ENCODE measurements at regions not wholly inside any gene's neighbourhood (a gene's known extent, or its start where the extent isn't known, plus 50 kb on each side); places are given as distances from the start of the nearest gene placed in this dataset.

GRCh38 chr3:182233405-182233804 lies 521.7 kb downstream of the SOX2 start:
- FAIRE-seq, result no peak

DNA sequence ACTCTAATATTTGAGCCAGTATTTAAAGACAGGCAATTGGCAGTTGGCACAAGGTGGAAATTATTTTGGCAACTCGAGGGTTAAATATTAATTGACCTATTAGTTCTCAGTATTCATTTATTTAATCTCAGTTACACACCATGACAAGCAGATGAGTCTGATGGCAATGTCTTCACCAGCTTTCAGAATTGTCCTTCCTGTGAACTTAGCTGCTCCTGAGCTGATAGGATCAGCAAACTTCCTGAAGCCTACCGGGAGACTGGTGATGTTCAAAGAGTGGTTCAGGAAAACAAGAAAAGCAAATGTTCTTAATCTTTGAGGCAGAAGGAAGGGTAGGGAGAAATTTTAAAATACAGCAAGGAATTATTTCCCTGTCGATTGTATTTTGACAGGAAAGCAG lies 522.2 kb downstream of the SOX2 start:
- no peak for FAIRE-seq

DNA sequence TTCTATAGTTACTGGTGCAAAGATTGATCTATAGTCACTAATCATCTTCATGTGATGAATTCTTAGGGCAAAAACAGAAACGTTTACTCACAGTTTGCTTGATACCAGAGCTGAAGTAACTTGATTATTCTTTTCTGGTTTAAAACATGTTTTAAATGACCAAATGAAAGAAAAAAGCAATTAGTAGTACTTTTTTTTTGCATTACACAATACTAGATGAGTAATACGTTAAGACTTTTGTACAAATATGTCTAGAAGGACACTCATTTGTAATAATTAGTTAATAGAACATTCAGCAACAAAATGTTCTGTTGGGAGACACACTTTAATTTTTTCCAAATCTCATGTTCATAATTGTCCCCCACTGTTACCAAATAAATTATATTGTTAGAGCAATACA lies 523.2 kb downstream of the SOX2 start:
- no peak for FAIRE-seq

- no peak for FAIRE-seq
Measured at GRCh38 chr3:182235504-182235903, 523.8 kb downstream of the SOX2 start.

- FAIRE-seq, result no peak
Measured at GRCh38 chr3:182238126-182238525, 526.4 kb downstream of the SOX2 start.

GRCh38 chr3:182239316-182239715 lies 527.6 kb downstream of the SOX2 start:
- no peak for FAIRE-seq

DNA sequence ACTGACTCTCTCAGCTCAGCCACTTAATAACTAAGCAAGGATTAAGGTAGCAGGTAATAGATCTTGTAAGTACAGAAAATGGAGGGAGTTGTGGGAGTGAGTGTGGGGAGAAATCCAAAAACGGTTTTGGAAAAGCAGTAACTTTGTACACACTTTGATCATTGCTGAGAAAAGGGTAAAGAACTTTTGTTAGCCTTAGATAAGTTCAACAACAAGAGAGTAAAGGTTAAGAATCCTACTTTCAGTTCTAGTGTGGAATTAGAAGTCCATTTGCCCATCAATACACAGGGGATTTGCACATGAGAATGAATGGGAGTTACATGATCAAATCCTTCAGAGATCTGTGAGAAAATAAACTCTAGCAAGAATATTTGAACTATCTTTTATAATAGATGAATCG lies 528.7 kb downstream of the SOX2 start:
- no peak for FAIRE-seq

- FAIRE-seq, result no peak
Measured at GRCh38 chr3:182241196-182241765, 529.6 kb downstream of the SOX2 start.

GRCh38 chr3:182241766-182242488 lies 530.2 kb downstream of the SOX2 start:
- peak; percentile 45 for FAIRE-seq

GRCh38 chr3:182242489-182242942 lies 530.8 kb downstream of the SOX2 start:
- no peak for FAIRE-seq

DNA sequence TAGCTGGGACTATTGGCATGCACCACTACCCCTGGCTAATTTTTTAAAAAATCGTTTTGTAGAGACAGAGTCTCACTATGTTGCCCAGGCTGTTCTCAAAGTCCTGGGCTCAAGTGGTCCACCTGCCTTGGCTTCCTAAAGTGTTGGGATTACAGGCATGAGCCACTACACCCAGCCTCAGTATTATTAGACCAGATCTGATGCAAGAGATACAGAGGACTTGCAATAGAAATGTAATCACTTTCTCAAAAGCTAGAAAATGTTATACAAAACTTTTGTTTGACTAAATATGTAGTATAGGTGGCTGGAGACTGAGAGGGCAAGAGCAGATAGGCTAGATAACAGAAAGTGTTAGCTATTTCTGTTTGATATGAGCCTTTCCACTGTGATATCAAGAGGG lies 531.9 kb downstream of the SOX2 start:
- no peak for FAIRE-seq

GRCh38 chr3:182244222-182244971 lies 532.7 kb downstream of the SOX2 start:
- FAIRE-seq, result no peak

DNA sequence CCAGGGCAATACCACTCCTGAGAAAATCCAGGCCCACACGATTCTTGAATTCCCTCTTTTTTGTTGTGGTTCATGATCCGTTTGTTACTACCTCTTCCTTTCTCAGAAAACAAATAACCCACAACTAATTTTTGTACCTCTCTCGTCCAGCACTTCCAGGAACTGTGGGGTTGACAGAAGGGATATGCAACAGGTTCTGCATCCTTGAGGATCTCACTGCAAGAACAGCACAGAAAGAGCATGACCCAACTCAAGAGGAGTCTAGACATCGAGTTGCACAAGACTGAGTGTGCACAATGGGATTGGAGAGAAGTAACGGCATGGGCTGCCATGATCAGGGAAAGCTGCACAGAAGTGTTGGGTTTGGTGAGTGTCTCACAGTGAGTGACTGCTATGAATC lies 533.3 kb downstream of the SOX2 start:
- no peak for FAIRE-seq

GRCh38 chr3:182246870-182247269 lies 535.1 kb downstream of the SOX2 start:
- no peak for FAIRE-seq

DNA sequence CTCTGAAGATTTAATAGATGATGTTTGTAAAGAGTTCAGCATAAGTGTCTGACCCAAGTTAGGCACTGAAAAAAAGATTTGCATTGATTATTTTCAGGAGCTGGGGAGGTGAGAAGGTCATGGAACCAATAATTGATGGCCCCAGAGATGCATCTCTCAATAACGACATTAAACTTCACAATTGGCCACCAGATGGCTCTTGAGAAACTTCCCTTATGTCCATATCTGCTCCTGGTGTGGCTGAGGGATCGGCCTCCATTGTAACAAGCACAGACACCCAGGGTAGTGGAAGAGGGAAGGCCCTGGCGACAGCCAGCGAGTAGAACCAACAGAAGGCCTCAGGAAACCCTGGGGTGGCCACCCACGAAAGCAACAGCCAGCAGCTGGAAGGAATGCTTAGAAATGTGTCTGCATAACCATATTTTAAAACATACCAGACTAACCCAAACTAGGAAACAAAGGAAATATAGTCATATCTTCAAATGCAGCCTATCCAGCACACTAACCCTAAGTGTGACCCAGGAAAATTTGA lies 536.7 kb downstream of the SOX2 start:
- FAIRE-seq, result no peak

DNA sequence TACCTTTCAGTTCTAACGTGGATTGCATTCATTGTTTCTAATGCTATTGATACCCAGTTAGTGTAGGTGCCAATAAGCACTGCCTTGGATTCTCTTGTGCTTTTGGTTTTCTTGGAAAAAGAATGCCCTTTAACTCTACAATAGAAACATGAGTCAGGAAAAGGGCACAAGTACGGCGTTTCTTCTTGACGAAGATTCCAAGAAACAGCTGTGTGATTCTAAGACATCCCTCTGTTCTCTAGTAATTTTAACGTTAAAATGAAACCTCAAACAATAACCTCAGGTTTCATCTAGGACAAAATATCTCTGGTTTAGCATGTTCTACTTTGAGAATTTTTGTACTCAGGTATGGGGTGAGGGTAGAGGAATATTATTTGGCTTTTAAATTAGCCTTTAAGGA lies 540.5 kb upstream of the ATP11B start:
- FAIRE-seq, result no peak

DNA sequence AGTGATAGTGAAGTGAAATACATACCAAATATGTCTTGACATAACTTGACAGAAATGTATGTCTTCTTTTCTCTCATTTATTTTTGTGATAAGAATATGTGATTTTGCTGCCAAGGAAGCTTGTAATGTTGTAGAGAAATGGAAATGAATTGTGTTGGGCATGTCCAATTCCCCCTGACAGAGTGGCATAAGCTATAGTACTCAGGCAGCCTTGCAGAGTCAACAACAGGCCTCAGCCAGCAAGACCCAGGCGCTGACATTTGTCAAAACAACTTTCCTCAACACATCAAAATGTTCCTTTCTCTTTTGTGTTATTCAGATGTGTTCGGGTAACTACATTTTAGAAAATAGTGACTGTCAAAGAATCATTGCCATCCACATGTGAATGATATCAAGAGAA lies 538.1 kb upstream of the ATP11B start:
- FAIRE-seq, result no peak

GRCh38 chr3:182257361-182257760 lies 535.9 kb upstream of the ATP11B start:
- no peak for FAIRE-seq

- peak; percentile 80 for FAIRE-seq
Measured at GRCh38 chr3:182258538-182259177, 534.6 kb upstream of the ATP11B start.

DNA sequence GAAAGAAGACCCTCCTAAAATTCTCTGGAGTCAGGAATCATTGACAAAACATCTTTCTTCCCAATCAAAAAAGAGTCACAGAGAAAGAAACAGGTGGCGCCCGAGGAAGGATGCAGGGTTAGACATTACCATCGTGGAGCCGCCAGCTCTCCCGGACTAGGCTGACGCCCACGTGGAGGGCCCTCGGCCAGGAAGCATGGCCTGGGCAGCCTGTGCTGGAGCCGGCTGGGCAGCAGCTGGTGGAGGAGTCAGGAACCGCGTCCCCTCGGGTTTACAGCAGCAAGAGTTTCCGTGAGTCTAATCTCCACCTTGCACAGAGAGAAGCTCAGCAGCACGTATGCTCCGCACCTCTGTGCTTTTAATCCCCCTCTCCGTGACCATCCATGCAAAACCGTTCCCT lies 533.7 kb upstream of the ATP11B start:
- FAIRE-seq, result no peak

DNA sequence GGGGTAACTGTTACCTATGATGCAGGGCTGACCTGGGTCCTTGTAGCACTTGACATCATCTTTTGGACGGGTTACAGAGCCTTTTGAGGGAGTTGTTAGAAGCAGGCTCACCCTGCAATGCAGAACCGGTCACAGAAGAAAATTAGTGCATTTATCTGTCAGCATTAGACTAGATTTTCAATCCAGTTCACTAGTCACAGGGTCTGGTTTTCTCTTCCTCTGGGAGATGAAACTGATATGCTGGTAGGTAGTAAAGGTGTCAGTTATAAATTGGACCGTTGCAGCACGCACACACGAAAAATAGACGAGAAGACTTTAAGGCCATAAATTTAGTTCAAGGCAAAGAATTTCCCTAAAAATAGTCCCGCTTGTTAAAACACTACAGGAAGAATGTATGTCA lies 532.3 kb upstream of the ATP11B start:
- FAIRE-seq, result no peak

GRCh38 chr3:182268711-182269110 lies 524.6 kb upstream of the ATP11B start:
- FAIRE-seq, result no peak

DNA sequence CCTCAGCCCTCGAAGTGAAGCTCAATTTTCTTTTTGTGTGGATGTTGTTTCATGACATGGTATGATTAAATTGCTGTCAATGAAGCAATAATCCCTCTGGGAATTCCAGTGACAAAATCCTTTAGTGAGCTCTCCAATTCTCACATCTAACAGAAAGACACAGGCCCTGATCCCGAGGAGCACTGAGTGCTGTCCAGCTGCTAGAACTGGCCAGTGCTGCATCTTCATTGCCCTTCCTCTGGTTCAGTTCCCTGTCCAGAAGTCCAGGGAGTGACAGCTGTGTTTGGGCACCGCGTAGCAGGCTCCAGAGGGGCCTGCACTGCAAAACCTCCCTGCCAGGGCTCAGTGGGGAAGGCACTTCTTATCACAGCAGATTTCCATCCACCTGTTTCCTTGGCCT lies 516.8 kb upstream of the ATP11B start:
- no peak for FAIRE-seq
